GM23338 (cell line): ENCODE measurements at regions not wholly inside any gene's neighbourhood (a gene's known extent, or its start where the extent isn't known, plus 50 kb on each side); places are given as distances from the start of the nearest gene placed in this dataset.

Experiments
- ATAC-seq: fragments of 200-7000 bp; cut with Tn5 transposase; 3 replicates; pipeline ENCODE4 v1.9.1; 2020
- DNase-seq: peaks from one replicate; pipeline ENCODE4 v3.0.0-alpha.2; 2015; ENCODE audit warnings: low spot score
- H2AFZ ChIP-seq: fragments of 200-600 bp; sonication (generic); 2 replicates; pipeline ENCODE4 v1.8.0; 2016; ENCODE audit warnings: antibody characterized with exemption, mild to moderate bottlenecking, moderate library complexity
- H3F3A ChIP-seq: fragments of 200-600 bp; sonication (generic); replicated peaks from 2 replicates; pipeline ENCODE4 v1.8.0; 2017; ENCODE audit warnings: antibody characterized with exemption, mixed run types, low read depth
- H3K27ac ChIP-seq: fragments of 200-600 bp; sonication (generic); 2 replicates; pipeline ENCODE4 v1.6.1; 2016; ENCODE audit warnings: low read depth
- H3K27me3 ChIP-seq: fragments of 200-600 bp; sonication (generic); 2 replicates; pipeline ENCODE4 v1.8.0; 2016; ENCODE audit warnings: mild to moderate bottlenecking, mixed run types, moderate library complexity; ENCODE audit not compliant: insufficient read depth
- H3K36me3 ChIP-seq: fragments of 200-600 bp; sonication (generic); 2 replicates; pipeline ENCODE4 v1.8.0; 2016; ENCODE audit warnings: mild to moderate bottlenecking; ENCODE audit not compliant: insufficient read depth
- H3K4me1 ChIP-seq: fragments of 200-600 bp; sonication (generic); 2 replicates; pipeline ENCODE4 v1.8.0; 2016; ENCODE audit warnings: mild to moderate bottlenecking, moderate library complexity; ENCODE audit not compliant: insufficient read depth
- H3K4me2 ChIP-seq: fragments of 200-600 bp; sonication (generic); 2 replicates; pipeline ENCODE4 v1.7.1; 2017; ENCODE audit warnings: mixed run types
- H3K4me3 ChIP-seq: fragments of 200-600 bp; sonication (generic); 2 replicates; pipeline ENCODE4 v1.6.1; 2016; ENCODE audit warnings: mixed run types
- H3K79me2 ChIP-seq: fragments of 200-600 bp; sonication (generic); replicated peaks from 2 replicates; pipeline ENCODE4 v1.8.0; 2017; ENCODE audit warnings: mild to moderate bottlenecking; ENCODE audit not compliant: insufficient read depth
- H3K9me2 ChIP-seq: fragments of 200-600 bp; sonication (generic); 2 replicates; pipeline ENCODE4 v1.8.0; 2017; ENCODE audit not compliant: insufficient read depth
- H4K20me1 ChIP-seq: fragments of 200-600 bp; sonication (generic); replicated peaks from 2 replicates; pipeline ENCODE4 v1.8.0; 2017; ENCODE audit warnings: mild to moderate bottlenecking; ENCODE audit not compliant: insufficient read depth
- H3K27ac Mint-ChIP-seq: 2 replicates; pipeline ENCODE4 v1.8.0; 2020; ENCODE audit warnings: inconsistent platforms, mild to moderate bottlenecking, moderate library complexity, mixed read lengths
- H3K27me3 Mint-ChIP-seq: 3 replicates; pipeline ENCODE4 v1.8.0; 2022; ENCODE audit warnings: low read depth, mild to moderate bottlenecking, moderate library complexity, mixed read lengths, inconsistent platforms; ENCODE audit not compliant: insufficient read depth, poor library complexity
- H3K36me3 Mint-ChIP-seq: 3 replicates; pipeline ENCODE4 v1.8.0; 2021; ENCODE audit warnings: low read depth, mild to moderate bottlenecking, inconsistent platforms, moderate library complexity, mixed read lengths
- H3K4me1 Mint-ChIP-seq: 3 replicates; pipeline ENCODE4 v1.8.0; 2020; ENCODE audit warnings: mild to moderate bottlenecking, inconsistent platforms, mixed read lengths
- H3K4me3 Mint-ChIP-seq: 3 replicates; pipeline ENCODE4 v1.8.0; 2021; ENCODE audit warnings: moderate library complexity, mild to moderate bottlenecking, inconsistent platforms, mixed read lengths
- H3K9me3 Mint-ChIP-seq: 3 replicates; pipeline ENCODE4 v1.8.0; 2020; ENCODE audit warnings: moderate library complexity, mild to moderate bottlenecking, inconsistent platforms, mixed read lengths
- CREB1 ChIP-seq: fragments of 250-450 bp; sonication (Bioruptor Pico); IDR thresholded peaks from 2 replicates; pipeline ENCODE4 v1.5.0; 2020; ENCODE audit warnings: low read depth, mild to moderate bottlenecking, moderate library complexity
- EZH2phosphoT487 ChIP-seq: fragments of 200-600 bp; sonication (generic); IDR thresholded peaks from one replicate; pipeline ENCODE4 v1.8.1; 2018; ENCODE audit warnings: antibody characterized with exemption; ENCODE audit not compliant: unreplicated experiment
- NANOG ChIP-seq: IDR thresholded peaks from 2 replicates; pipeline ENCODE4 v1.6.1; 2016; ENCODE audit warnings: antibody characterized with exemption, borderline replicate concordance
- POLR2AphosphoS5 ChIP-seq: IDR thresholded peaks from 2 replicates; pipeline ENCODE4 v1.6.1; 2016; ENCODE audit warnings: antibody characterized with exemption, low read depth
- ZNF114 ChIP-seq: fragments of 250-450 bp; sonication (Bioruptor Pico); IDR thresholded peaks from 2 replicates; pipeline ENCODE4 v1.5.0; 2020; ENCODE audit warnings: mild to moderate bottlenecking, moderate library complexity
- ZNF331 ChIP-seq: fragments of 250-450 bp; sonication (Bioruptor Pico); IDR thresholded peaks from 2 replicates; pipeline ENCODE4 v1.5.0; 2020; ENCODE audit warnings: low read depth, mild to moderate bottlenecking, moderate library complexity
- TF ChIP-seq, protein P1 (sequence below): fragments of 250-450 bp; sonication (Bioruptor Pico); IDR thresholded peaks from 2 replicates; pipeline ENCODE4 v1.5.0; 2020; ENCODE audit warnings: mild to moderate bottlenecking, moderate library complexity
- TF ChIP-seq, protein P2 (sequence below), 2 experiments: fragments of 200-600 bp in 1 of 2; sonication (generic) in 1 of 2; conservative IDR thresholded peaks; 2 replicates each; pipeline versions ENCODE4 v1.5.1 to v1.6.1; 2016 to 2017; ENCODE audit warnings: antibody characterized with exemption in 2 of 2, low read depth in 2 of 2, mild to moderate bottlenecking in 2 of 2, moderate library complexity in 1 of 2

- TF ChIP-seq ZNF331 (CRISPR knock-in tag) (no peak), EZH2phosphoT487 (no peak), CREB1 (no peak), POLR2AphosphoS5 (no peak)
- TF ChIP-seq, protein P1, sequence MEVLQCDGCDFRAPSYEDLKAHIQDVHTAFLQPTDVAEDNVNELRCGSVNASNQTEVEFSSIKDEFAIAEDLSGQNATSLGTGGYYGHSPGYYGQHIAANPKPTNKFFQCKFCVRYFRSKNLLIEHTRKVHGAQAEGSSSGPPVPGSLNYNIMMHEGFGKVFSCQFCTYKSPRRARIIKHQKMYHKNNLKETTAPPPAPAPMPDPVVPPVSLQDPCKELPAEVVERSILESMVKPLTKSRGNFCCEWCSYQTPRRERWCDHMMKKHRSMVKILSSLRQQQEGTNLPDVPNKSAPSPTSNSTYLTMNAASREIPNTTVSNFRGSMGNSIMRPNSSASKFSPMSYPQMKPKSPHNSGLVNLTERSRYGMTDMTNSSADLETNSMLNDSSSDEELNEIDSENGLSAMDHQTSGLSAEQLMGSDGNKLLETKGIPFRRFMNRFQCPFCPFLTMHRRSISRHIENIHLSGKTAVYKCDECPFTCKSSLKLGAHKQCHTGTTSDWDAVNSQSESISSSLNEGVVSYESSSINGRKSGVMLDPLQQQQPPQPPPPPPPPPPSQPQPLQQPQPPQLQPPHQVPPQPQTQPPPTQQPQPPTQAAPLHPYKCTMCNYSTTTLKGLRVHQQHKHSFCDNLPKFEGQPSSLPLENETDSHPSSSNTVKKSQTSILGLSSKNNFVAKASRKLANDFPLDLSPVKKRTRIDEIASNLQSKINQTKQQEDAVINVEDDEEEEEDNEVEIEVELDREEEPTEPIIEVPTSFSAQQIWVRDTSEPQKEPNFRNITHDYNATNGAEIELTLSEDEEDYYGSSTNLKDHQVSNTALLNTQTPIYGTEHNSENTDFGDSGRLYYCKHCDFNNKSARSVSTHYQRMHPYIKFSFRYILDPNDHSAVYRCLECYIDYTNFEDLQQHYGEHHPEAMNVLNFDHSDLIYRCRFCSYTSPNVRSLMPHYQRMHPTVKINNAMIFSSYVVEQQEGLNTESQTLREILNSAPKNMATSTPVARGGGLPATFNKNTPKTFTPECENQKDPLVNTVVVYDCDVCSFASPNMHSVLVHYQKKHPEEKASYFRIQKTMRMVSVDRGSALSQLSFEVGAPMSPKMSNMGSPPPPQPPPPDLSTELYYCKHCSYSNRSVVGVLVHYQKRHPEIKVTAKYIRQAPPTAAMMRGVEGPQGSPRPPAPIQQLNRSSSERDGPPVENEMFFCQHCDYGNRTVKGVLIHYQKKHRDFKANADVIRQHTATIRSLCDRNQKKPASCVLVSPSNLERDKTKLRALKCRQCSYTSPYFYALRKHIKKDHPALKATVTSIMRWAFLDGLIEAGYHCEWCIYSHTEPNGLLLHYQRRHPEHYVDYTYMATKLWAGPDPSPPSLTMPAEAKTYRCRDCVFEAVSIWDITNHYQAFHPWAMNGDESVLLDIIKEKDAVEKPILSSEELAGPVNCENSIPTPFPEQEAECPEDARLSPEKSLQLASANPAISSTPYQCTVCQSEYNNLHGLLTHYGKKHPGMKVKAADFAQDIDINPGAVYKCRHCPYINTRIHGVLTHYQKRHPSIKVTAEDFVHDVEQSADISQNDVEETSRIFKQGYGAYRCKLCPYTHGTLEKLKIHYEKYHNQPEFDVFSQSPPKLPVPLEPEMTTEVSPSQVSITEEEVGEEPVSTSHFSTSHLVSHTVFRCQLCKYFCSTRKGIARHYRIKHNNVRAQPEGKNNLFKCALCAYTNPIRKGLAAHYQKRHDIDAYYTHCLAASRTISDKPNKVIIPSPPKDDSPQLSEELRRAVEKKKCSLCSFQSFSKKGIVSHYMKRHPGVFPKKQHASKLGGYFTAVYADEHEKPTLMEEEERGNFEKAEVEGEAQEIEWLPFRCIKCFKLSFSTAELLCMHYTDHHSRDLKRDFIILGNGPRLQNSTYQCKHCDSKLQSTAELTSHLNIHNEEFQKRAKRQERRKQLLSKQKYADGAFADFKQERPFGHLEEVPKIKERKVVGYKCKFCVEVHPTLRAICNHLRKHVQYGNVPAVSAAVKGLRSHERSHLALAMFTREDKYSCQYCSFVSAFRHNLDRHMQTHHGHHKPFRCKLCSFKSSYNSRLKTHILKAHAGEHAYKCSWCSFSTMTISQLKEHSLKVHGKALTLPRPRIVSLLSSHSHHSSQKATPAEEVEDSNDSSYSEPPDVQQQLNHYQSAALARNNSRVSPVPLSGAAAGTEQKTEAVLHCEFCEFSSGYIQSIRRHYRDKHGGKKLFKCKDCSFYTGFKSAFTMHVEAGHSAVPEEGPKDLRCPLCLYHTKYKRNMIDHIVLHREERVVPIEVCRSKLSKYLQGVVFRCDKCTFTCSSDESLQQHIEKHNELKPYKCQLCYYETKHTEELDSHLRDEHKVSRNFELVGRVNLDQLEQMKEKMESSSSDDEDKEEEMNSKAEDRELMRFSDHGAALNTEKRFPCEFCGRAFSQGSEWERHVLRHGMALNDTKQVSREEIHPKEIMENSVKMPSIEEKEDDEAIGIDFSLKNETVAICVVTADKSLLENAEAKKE (CRISPR knock-in tag), result no peak
Observed at GRCh38 chr7:106471686-106472440, 187.1 kb upstream of the NAMPT start (continued).

GRCh38 chr7:106471021-106471420 is 186.2 kb upstream of the NAMPT start:
- Mint-ChIP-seq H3K9me3 (no peaks in the 10 kb centered on the region), H3K36me3 (no peaks in the 10 kb centered on the region), H3K4me1 (peaks cover 27% of the 10 kb centered on the region), H3K4me3 (no peak overlapping the region), H3K27me3 (peaks cover 1% of the 10 kb centered on the region), H3K27ac (no peak overlapping the region)
- Histone ChIP-seq H3K27ac (no peak overlapping the region), H3K4me3 (no peak overlapping the region), H2AFZ (peak overlapping the region; percentile 40; the same call in 1 of the 2 replicates), H3F3A (no peaks in the 10 kb centered on the region), H3K9me2 (peaks cover 21% of the 10 kb centered on the region), H3K4me2 (no peak overlapping the region), H4K20me1 (no peaks in the 10 kb centered on the region), H3K4me1 (peaks cover 7% of the 10 kb centered on the region; the same call in 1 of the 2 replicates), H3K27me3 (no peaks in the 10 kb centered on the region), H3K36me3 (no peaks in the 10 kb centered on the region), H3K79me2 (no peaks in the 10 kb centered on the region)
- DNase-seq (no peak), ATAC-seq (no peak)
- TF ChIP-seq ZNF114, result no peak
- TF ChIP-seq NANOG, result no peak
- TF ChIP-seq, protein P2, sequence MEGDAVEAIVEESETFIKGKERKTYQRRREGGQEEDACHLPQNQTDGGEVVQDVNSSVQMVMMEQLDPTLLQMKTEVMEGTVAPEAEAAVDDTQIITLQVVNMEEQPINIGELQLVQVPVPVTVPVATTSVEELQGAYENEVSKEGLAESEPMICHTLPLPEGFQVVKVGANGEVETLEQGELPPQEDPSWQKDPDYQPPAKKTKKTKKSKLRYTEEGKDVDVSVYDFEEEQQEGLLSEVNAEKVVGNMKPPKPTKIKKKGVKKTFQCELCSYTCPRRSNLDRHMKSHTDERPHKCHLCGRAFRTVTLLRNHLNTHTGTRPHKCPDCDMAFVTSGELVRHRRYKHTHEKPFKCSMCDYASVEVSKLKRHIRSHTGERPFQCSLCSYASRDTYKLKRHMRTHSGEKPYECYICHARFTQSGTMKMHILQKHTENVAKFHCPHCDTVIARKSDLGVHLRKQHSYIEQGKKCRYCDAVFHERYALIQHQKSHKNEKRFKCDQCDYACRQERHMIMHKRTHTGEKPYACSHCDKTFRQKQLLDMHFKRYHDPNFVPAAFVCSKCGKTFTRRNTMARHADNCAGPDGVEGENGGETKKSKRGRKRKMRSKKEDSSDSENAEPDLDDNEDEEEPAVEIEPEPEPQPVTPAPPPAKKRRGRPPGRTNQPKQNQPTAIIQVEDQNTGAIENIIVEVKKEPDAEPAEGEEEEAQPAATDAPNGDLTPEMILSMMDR (conservative IDR thresholded peaks at IDR 0.05; ENCODE audit: low read depth in 2 of 2), result no peak
- TF ChIP-seq POLR2AphosphoS5, result no peak
